ENCODE measurements at regions not wholly inside any gene's neighbourhood (a gene's known extent, or its start where the extent isn't known, plus 50 kb on each side); places are given as distances from the start of the nearest gene placed in this dataset.
"Not testable (repeated sequence)": the region's sequence is repeated elsewhere in the genome, so short reads cannot be mapped to it uniquely, and the experiment has no call there.

- H3K27ac Mint-ChIP-seq: no peak overlapping the region
- no peaks in the 10 kb centered on the region for H3K36me3 Mint-ChIP-seq
- DNase-seq (no peak), ATAC-seq (no peak)
- H3K4me1 Mint-ChIP-seq: no peaks in the 10 kb centered on the region
- no peaks in the 10 kb centered on the region for H3K27me3 Mint-ChIP-seq
- no peak overlapping the region for H3K4me3 Mint-ChIP-seq
- POLR2A ChIA-PET: no interaction called here
- H3K9me3 Mint-ChIP-seq: peaks cover 0 to 10% (median 0%) of the 10 kb centered on the region in 9 donors
These were observed 654.1 kb downstream of the EDEM1 start for GRCh38 chr3:5841599-5841998.

- Mint-ChIP-seq H3K4me1 (no peaks in the 10 kb centered on the region), H3K27ac (no peak overlapping the region), H3K9me3 (peaks cover 0 to 10% (median 0%) of the 10 kb centered on the region in 9 donors), H3K36me3 (no peaks in the 10 kb centered on the region), H3K4me3 (no peak overlapping the region), H3K27me3 (no peaks in the 10 kb centered on the region)
- POLR2A ChIA-PET: no interaction called here
- no peak for DNase-seq
- ATAC-seq: no peak
These were observed 658.8 kb downstream of the EDEM1 start for GRCh38 chr3:5846261-5846660.

GRCh38 chr3:5861151-5861550, 673.6 kb downstream of the EDEM1 start:
- POLR2A ChIA-PET: no interaction called here
- Mint-ChIP-seq H3K4me1 (no peaks in the 10 kb centered on the region), H3K9me3 (peaks cover 0 to 8% (median 0%) of the 10 kb centered on the region in 9 donors), H3K36me3 (no peaks in the 10 kb centered on the region), H3K27ac (no peak overlapping the region), H3K4me3 (no peak overlapping the region), H3K27me3 (peaks cover 0 to under 1% (median 0%) of the 10 kb centered on the region in 5 donors)
- ATAC-seq: no peak
- no peak for DNase-seq

- peaks cover 0 to 2% (median 0%) of the 10 kb centered on the region in 5 donors for H3K27me3 Mint-ChIP-seq
- no peak for DNase-seq
- no peak overlapping the region for H3K4me3 Mint-ChIP-seq
- POLR2A ChIA-PET: no interaction called here
- no peak for ATAC-seq
- peaks cover 0 to 17% (median 4%) of the 10 kb centered on the region in 9 donors for H3K9me3 Mint-ChIP-seq
- H3K36me3 Mint-ChIP-seq: no peaks in the 10 kb centered on the region
- no peaks in the 10 kb centered on the region for H3K4me1 Mint-ChIP-seq
- H3K27ac Mint-ChIP-seq: no peak overlapping the region
These were observed 687.4 kb downstream of the EDEM1 start for GRCh38 chr3:5874931-5875341.

GRCh38 chr3:5888851-5889250, 701.3 kb downstream of the EDEM1 start:
- Mint-ChIP-seq H3K36me3 (no peaks in the 10 kb centered on the region), H3K9me3 (peaks cover 0 to 13% (median 2%) of the 10 kb centered on the region in 9 donors), H3K27me3 (no peaks in the 10 kb centered on the region), H3K27ac (no peak overlapping the region), H3K4me1 (no peaks in the 10 kb centered on the region), H3K4me3 (no peak overlapping the region)
- no peak for DNase-seq
- ATAC-seq: no peak
- POLR2A ChIA-PET: no interaction called here

- Mint-ChIP-seq H3K27me3 (no peaks in the 10 kb centered on the region), H3K27ac (no peak overlapping the region), H3K9me3 (peaks cover 0 to 13% (median 2%) of the 10 kb centered on the region in 9 donors), H3K36me3 (no peaks in the 10 kb centered on the region), H3K4me1 (no peaks in the 10 kb centered on the region), H3K4me3 (no peak overlapping the region)
- no peak for DNase-seq
- POLR2A ChIA-PET: no interaction called here
- ATAC-seq: no peak
These were observed 701.9 kb downstream of the EDEM1 start for GRCh38 chr3:5889374-5889773.

- DNase-seq: no peak
- Mint-ChIP-seq H3K4me3 (no peak overlapping the region), H3K9me3 (peaks cover 0 to 13% (median 2%) of the 10 kb centered on the region in 9 donors), H3K4me1 (no peaks in the 10 kb centered on the region), H3K36me3 (no peaks in the 10 kb centered on the region), H3K27me3 (no peaks in the 10 kb centered on the region), H3K27ac (no peak overlapping the region)
- POLR2A ChIA-PET: no interaction called here
- ATAC-seq: no peak
These were observed 704.2 kb downstream of the EDEM1 start for GRCh38 chr3:5891711-5892110.

- no peak for DNase-seq
- POLR2A ChIA-PET: no interaction called here
- ATAC-seq: no peak
- Mint-ChIP-seq H3K9me3 (peaks cover 0 to 15% (median 2%) of the 10 kb centered on the region in 9 donors), H3K4me1 (peaks cover 0 to 2% (median 0%) of the 10 kb centered on the region in 4 donors), H3K36me3 (no peaks in the 10 kb centered on the region), H3K27me3 (no peaks in the 10 kb centered on the region), H3K4me3 (no peak overlapping the region), H3K27ac (no peak overlapping the region)
These were observed 710.6 kb downstream of the EDEM1 start for GRCh38 chr3:5898106-5898505.

GRCh38 chr3:5899014-5899761, 711.7 kb downstream of the EDEM1 start:
- no peak overlapping the region for H3K27ac Mint-ChIP-seq
- DNase-seq: no peak
- POLR2A ChIA-PET: no interaction called here
- ATAC-seq: no peak
- H3K36me3 Mint-ChIP-seq: no peaks in the 10 kb centered on the region
- no peaks in the 10 kb centered on the region for H3K27me3 Mint-ChIP-seq
- no peak overlapping the region for H3K4me3 Mint-ChIP-seq
- H3K4me1 Mint-ChIP-seq: peaks cover 0 to 2% (median 0%) of the 10 kb centered on the region in 4 donors
- peaks cover 0 to 21% (median 2%) of the 10 kb centered on the region in 9 donors for H3K9me3 Mint-ChIP-seq

GRCh38 chr3:5917932-5918331, 730.4 kb downstream of the EDEM1 start:
- POLR2A ChIA-PET: no interaction called here
- Mint-ChIP-seq H3K4me1 (no peaks in the 10 kb centered on the region), H3K36me3 (no peaks in the 10 kb centered on the region), H3K27ac (no peak overlapping the region), H3K4me3 (no peak overlapping the region), H3K9me3 (peaks cover 0 to 17% (median 0%) of the 10 kb centered on the region in 9 donors), H3K27me3 (no peaks in the 10 kb centered on the region)
- ATAC-seq: no peak
- DNase-seq: no peak

- DNase-seq (no peak), ATAC-seq (no peak)
- no peak overlapping the region for H3K4me3 Mint-ChIP-seq
- H3K9me3 Mint-ChIP-seq: peaks cover 0 to 17% (median 0%) of the 10 kb centered on the region in 9 donors
- no peaks in the 10 kb centered on the region for H3K27me3 Mint-ChIP-seq
- no peaks in the 10 kb centered on the region for H3K4me1 Mint-ChIP-seq
- POLR2A ChIA-PET: no interaction called here
- no peaks in the 10 kb centered on the region for H3K36me3 Mint-ChIP-seq
- no peak overlapping the region for H3K27ac Mint-ChIP-seq
These were observed 731.1 kb downstream of the EDEM1 start for GRCh38 chr3:5918626-5919025.

GRCh38 chr3:5929027-5929426, 741.5 kb downstream of the EDEM1 start:
- H3K4me3 Mint-ChIP-seq: no peak overlapping the region
- H3K27me3 Mint-ChIP-seq: no peaks in the 10 kb centered on the region
- H3K4me1 Mint-ChIP-seq: no peaks in the 10 kb centered on the region
- no peak overlapping the region for H3K27ac Mint-ChIP-seq
- no peaks in the 10 kb centered on the region for H3K36me3 Mint-ChIP-seq
- DNase-seq: no peak
- ATAC-seq: no peak
- POLR2A ChIA-PET: no interaction called here
- H3K9me3 Mint-ChIP-seq: peaks cover 0 to 3% (median 0%) of the 10 kb centered on the region in 9 donors

GRCh38 chr3:5944061-5944460, 756.6 kb downstream of the EDEM1 start:
- H3K4me1 Mint-ChIP-seq, H3K36me3 Mint-ChIP-seq, H3K27ac Mint-ChIP-seq, H3K27me3 Mint-ChIP-seq, ATAC-seq, POLR2A ChIA-PET, DNase-seq, H3K4me3 Mint-ChIP-seq: not testable (repeated sequence)
- H3K9me3 Mint-ChIP-seq: peaks cover 0 to 36% (median 11%) of the 10 kb centered on the region in 9 donors

GRCh38 chr3:5948084-5948483, 760.6 kb downstream of the EDEM1 start:
- DNase-seq (no peak), ATAC-seq (no peak)
- POLR2A ChIA-PET: no interaction called here
- H3K4me1 Mint-ChIP-seq: no peaks in the 10 kb centered on the region
- H3K36me3 Mint-ChIP-seq: no peaks in the 10 kb centered on the region
- peaks cover 0 to 5% (median 0%) of the 10 kb centered on the region in 9 donors for H3K9me3 Mint-ChIP-seq
- H3K27ac Mint-ChIP-seq: no peak overlapping the region
- H3K4me3 Mint-ChIP-seq: no peak overlapping the region
- H3K27me3 Mint-ChIP-seq: no peaks in the 10 kb centered on the region

Data from naive thymus-derived CD8-positive, alpha-beta T cell (primary cell).